ENCODE measurements at regions not wholly inside any gene's neighbourhood (a gene's known extent, or its start where the extent isn't known, plus 50 kb on each side); places are given as distances from the start of the nearest gene placed in this dataset.
"Not testable (repeated sequence)": the region's sequence is repeated elsewhere in the genome, so short reads cannot be mapped to it uniquely, and the experiment has no call there.

DNA sequence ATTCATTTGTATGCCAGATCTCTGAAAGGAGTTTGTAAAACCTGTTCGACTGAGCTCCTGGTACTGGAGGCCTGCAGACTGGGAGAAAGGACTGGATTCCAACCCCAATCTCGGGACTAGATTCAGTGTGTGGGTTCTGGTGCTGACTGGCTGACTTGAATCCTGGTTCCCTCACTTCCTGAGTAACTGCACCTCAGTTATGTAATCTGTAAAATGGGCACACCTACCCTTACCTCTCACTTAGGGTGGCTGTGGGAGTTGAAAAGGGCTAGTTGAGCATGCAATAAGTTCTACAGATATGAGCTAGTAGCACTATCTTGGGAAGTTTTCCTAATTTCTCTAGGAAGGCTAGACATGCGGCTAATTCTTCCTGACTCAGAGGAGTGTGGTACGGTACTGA lies 621.3 kb upstream of the TBX3 start:
- DNase-seq (ENCODE audit: insufficient read length, low spot score) (no peak), FAIRE-seq (no peak)
- TF ChIP-seq POLR2A (IDR thresholded peaks at IDR 0.05; ENCODE audit: low read depth, low read length): no peak

DNA sequence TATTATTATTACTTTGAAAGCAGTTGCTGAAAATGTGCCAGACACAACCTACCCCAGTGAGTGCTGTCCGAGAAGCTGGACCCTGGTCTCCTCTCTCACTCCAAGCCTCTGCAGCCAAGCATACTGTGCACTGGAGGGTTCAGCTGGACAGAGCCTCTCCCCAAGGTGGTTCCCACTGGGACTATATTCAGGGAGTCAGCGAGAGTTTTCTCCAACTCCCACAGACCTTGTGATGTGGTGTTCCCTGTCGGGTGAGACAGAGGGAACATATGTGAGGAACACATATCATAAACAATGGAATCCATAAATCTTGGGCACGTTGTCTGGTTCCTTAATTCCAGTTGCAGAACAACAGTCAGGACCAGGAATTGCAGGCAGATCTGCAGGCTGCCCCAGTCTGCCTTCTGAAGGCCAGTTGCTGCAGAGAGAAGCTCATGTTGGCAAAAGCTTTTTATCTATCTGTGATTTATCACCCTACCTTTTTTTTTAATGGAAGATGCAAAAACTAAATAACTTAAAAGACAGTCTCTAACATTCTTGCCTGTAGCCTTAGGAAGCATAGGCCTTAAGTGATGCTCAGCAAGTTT lies 619.8 kb upstream of the TBX3 start:
- no peak for DNase-seq (ENCODE audit: insufficient read length, low spot score)
- TF ChIP-seq POLR2A (IDR thresholded peaks at IDR 0.05; ENCODE audit: low read depth, low read length): no peak
- no peak for FAIRE-seq

DNA sequence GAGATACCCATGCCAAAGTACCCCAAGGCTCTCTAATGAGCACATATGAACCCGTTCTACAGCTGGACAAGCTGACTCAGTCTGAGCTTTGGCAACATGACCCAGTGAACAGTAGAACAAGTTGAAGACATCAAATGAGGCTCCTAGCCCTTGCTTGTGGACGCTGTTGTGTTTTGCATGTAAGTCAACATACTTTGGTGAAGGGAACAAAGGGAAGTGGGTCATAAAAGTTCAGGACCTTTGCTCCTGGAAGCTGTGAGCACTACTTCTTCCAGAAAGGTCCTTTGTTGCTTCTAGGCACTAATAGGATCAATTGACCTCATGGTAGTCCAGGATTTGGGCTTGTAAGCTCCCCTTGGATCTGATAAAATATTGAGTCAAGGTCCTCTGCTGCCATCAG lies 613.5 kb upstream of the TBX3 start:
- no peak for TF ChIP-seq POLR2A (IDR thresholded peaks at IDR 0.05; ENCODE audit: low read depth, low read length)
- DNase-seq (ENCODE audit: insufficient read length, low spot score) (no peak), FAIRE-seq (no peak)

DNA sequence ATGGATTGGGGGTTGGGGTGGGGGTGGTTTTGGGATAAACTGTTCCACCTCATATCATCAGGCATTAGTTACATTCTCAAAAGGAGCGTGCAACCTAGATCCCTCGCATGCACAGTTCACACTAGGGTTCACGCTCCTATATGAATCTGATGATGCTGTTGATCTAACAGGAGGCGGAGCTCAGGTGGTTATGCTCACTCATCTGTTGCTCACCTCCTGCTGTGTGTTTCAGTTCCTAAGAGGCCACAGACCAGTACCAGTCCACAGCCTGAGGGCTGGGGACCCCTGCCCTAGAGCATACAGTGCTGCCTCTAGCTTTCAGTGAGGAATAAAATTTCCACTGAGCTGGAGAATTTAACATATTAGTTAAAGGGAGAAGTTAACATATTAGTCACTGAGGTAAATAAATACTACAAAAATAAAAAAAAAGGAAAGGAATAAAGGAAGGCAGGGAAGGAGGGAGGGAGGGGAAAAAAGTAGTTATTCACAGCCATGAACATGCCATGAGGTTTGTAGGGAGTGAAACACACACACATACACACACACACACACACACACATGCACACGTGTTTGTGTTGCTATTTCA lies 612.7 kb upstream of the TBX3 start:
- FAIRE-seq (no peak), DNase-seq (ENCODE audit: insufficient read length, low spot score) (no peak)
- TF ChIP-seq POLR2A (IDR thresholded peaks at IDR 0.05; ENCODE audit: low read depth, low read length): no peak

DNA sequence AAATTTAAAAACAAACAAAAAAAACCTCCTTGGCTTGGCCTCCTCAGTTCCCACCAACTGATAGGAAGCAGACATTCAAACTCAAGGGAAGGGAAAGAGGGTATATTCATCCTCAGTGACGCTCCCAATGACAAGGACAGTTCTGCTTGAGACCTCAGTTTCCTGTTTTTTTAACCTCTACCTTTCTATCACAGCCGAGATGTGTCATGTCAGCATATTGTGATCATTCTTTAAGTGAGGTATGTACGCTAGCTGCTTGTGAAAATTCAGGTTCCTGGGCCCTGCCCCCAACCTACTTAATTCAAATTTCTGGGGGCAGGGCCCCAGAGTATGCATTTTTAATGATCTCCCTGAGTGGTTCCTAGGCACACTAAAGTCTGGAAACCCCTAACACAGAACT lies 611.9 kb upstream of the TBX3 start:
- DNase-seq (ENCODE audit: insufficient read length, low spot score): no peak
- FAIRE-seq: no peak

DNA sequence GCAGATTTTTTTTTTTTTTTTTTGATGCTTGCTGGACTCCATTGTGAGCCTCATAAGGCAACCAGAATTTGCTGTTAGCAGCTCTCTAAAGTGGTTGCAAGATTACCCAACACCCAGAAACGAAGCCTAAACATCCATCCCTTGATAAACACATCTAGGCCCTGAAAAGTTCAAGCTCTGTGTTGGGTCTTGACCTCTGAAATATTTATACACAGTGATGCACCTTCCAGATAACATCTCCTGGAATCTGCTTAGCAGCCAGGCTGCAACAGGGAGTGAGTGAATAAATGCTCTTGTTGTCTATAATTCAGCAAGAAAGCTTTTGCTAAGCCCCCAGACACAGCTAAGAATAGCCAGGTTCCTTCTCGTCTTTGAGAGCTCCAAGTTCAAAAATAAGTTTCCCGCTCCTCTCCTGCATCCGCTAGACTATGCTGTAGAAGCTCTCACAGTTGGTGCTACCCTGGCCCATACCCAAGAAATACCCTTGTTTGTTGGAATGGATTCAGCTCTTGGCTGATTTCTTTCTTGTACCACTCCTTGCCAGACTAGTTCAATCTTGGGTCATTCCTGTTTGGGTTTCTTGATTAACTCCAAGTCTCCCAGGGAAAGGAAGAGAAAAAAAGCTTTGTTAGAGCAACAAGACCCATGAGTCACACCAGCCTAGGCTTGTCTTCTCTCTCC lies 610.6 kb upstream of the TBX3 start:
- no peak for TF ChIP-seq POLR2A (IDR thresholded peaks at IDR 0.05; ENCODE audit: low read depth, low read length)
- DNase-seq (ENCODE audit: insufficient read length, low spot score): no peak
- FAIRE-seq: no peak

More for the DNA sequence above, 611.9 kb upstream of the TBX3 start:
- TF ChIP-seq POLR2A (IDR thresholded peaks at IDR 0.05; ENCODE audit: low read depth, low read length): no peak

DNA sequence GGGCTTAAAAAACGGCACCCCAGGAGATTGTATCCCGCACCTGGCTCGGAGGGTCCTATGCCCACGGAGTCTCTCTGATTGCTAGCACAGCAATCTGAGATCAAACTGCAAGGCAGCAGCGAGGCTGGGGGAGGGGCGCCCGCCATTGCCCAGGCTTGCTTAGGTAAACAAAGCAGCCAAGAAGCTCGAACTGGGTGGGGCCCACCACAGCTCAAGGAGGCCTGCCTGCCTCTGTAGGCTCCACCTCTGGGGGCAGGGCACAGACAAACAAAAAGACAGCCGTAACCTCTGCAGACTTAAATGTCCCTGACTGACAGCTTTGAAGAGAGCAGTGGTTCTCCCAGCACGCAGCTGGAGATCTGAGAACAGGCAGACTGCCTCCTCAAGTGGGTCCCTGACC lies 601.5 kb upstream of the TBX3 start:
- not testable (repeated sequence) for DNase-seq (ENCODE audit: insufficient read length, low spot score); FAIRE-seq

DNA sequence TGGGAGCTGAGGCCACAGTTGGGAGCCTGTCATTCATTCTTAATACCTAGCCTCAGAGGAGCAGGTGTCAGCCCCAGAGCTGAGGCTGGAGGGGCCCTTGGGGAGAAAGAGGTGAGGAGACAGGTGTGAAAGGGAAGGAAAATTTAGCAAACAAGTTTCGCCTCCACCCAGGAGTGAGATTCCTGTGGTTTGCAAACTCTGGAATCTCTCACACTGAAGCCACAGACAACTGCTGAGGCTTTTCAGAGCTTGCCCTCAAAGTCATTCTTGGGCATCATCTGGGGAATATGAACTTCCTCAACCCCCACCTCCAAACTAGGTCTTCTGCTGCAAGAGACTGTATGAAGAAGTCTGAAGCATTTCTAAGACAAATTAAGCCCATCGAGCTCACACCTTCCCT lies 589.5 kb upstream of the TBX3 start:
- DNase-seq (ENCODE audit: insufficient read length, low spot score) (no peak), FAIRE-seq (no peak)
- no peak for TF ChIP-seq POLR2A (IDR thresholded peaks at IDR 0.05; ENCODE audit: low read depth, low read length)

DNA sequence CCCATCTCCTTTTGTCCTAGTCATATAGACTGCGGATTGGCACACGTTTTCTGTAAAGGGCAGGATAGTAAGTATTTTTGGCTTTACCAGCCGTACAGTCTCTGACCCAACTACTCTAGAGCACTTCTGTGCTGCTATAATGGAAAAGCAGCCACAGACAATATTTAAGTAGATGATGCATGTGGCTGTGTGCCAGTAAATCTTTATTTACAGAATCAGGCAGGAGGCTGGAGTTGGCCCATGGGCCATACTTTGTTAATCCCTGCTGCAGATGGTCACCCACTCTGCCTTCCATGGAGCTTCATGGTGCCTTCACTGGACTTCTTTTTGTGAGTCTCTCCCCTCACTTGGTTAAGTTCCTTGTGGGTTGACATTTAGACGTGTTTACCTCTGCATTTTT lies 584.5 kb upstream of the TBX3 start:
- DNase-seq (ENCODE audit: insufficient read length, low spot score) (no peak), FAIRE-seq (no peak)
- no peak for TF ChIP-seq POLR2A (IDR thresholded peaks at IDR 0.05; ENCODE audit: low read depth, low read length)

DNA sequence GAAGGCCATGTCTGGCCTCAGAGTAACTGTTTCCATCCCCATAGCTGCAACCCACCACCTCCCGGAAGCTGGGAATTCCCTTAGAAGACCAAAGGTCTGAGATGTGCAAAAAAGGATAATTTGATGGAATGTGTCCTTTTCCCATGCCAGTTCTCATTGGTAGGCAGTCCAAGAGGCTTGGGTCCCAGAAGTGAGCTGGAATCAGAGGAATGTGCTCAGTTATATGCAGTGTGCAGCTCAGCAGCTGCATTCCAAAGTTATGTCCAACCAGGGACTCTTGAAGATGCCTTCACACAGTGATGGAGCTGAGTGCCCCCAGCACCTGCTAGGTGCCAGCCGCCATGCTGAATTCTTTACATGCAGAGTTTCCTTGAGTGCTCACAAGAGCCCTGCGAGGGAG lies 583.9 kb upstream of the TBX3 start:
- no peak for FAIRE-seq
- TF ChIP-seq POLR2A (IDR thresholded peaks at IDR 0.05; ENCODE audit: low read depth, low read length): no peak
- no peak for DNase-seq (ENCODE audit: insufficient read length, low spot score)

DNA sequence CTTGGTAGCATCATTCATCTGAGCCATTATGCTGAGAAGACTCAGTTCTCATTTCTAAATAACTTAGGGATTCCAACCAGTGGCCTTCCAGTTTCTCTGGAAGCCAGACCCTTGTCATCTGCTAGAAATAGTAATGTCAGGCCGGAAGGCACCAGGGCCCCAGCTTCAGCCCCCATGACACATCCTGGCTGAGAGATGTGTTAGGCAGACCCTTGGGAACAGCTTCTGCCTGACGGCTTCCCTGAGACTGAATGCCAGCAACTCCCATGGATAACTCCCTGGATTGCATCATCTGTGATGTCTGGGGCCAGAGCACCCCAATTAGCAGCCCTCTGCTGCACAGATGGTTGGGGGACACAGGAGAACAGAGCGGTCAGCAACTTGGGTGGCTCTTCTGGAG lies 583.5 kb upstream of the TBX3 start:
- DNase-seq (ENCODE audit: insufficient read length, low spot score) (no peak), FAIRE-seq (no peak)
- TF ChIP-seq POLR2A (IDR thresholded peaks at IDR 0.05; ENCODE audit: low read depth, low read length): no peak

DNA sequence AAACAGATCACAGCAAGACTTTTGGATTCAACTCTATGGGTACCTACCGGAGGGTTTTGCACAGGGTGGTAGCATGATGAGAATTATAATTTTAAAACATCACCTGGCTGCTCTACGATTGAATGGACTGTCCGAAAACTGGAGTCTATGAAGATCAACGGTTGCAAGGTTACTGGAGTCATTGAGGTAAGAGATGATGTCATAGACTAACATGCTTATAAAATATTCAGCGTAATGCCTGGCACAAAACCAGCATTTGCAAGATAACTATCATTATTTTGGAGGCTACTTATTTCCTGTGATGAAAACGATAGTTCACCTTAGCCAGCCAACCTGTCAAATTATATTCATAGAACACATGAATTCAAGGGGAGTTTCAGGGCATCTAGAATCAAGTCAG lies 580.6 kb upstream of the TBX3 start:
- FAIRE-seq (no peak), DNase-seq (ENCODE audit: insufficient read length, low spot score) (no peak)
- TF ChIP-seq POLR2A (IDR thresholded peaks at IDR 0.05; ENCODE audit: low read depth, low read length): no peak

DNA sequence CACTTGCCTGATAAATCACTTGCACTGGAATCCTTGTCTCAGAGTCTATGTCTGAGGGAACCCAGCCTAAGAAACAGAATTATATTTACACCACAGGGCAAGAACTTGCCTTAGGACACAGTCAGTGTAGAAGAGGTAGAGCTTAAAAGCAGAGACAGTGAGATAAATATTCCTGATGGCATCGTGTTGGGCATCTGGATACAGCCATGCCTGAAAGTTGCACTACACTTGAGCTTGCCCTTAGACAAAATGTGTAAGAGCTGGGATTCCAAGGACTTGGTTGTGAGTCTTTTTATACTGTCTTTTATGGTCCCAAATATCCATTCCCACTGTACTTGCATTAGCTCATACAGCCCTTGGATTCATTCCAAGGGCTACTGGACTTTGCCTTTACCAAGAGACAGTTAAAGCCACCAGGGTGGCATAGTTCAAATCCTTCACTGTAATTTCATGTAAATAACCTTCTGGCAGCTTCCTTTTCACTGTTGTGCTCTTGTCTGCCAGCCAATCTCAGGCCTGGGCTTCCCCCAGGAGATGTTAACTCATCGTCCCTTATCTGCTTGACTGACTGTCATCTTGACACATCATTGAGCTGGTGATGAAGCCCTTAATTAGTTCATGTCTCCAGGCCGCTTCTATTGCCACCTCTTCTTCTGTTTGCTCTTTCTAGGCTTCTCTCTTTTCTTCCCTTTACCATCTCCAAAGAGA lies 577.9 kb upstream of the TBX3 start:
- DNase-seq (ENCODE audit: insufficient read length, low spot score) (no peak), FAIRE-seq (no peak)
- no peak for TF ChIP-seq POLR2A (IDR thresholded peaks at IDR 0.05; ENCODE audit: low read depth, low read length)

DNA sequence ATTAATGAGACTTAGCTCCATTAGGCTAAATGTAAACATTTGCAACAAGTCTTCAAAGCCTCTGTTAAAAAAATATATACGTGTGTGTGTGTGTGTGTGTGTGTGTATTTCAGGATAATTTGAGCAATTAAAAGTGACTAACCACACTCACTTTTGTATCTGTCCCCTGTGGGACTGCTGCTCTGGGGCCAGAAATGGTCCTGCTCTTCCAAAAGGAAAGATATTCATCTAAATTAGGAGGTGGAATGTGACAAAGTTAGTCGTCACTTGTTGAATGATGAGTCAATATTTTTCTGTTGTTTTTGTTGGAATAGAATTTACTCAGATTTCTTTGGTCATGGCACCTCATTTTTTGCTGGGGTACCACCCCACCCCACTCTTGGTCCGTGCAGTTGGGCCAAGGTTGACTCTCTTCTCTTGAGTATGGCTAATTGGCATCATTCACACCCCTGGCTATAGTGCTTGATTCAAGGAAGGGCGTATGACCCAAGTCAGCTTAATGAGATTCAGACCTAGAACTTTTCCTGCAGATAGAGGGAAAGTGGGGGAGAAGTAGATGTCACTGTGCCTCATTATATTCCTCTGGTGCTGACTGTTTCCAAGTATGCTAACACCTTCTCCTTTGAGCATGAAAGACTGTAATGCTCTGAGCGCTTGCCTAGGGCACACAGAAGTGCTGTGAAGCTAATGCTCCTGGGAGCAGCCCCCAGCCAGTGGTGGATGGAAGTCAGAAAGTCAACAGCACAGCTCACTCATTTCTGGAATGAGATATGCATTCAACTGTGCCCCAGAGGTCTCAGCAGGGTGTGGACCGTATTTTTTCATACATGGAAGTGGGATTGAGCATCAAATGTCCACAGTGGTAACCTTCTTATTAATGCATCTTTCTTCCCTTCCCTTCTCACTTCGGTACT lies 577.0 kb upstream of the TBX3 start:
- FAIRE-seq: no peak

More for the DNA sequence above, 577.0 kb upstream of the TBX3 start:
- no peak for TF ChIP-seq POLR2A (IDR thresholded peaks at IDR 0.05; ENCODE audit: low read depth, low read length)
- no peak for DNase-seq (ENCODE audit: insufficient read length, low spot score)

Measured in H54 (cell line).